GM12874 (cell line): ENCODE measurements at regions not wholly inside any gene's neighbourhood (a gene's known extent, or its start where the extent isn't known, plus 50 kb on each side); places are given as distances from the start of the nearest gene placed in this dataset.
A peak's percentile ranks its signal among the peaks of the same experiment; 100 is the strongest.

Source experiments
- CTCF ChIP-seq: IDR thresholded peaks from 2 replicates; pipeline ENCODE4 v1.5.1; 2011; ENCODE audit warnings: low read depth, mild to moderate bottlenecking, control low read depth, low read length, moderate library complexity; ENCODE audit not compliant: insufficient read depth

GRCh38 chr6:141203902-141204575 lies 928.7 kb upstream of the GJE1 start:
- no peak for TF ChIP-seq CTCF

- no peak for TF ChIP-seq CTCF
These were observed 930.1 kb upstream of the GJE1 start for GRCh38 chr6:141202626-141203025.

GRCh38 chr6:141199074-141199473 lies 933.7 kb upstream of the GJE1 start:
- no peak for TF ChIP-seq CTCF

- 0 out of 2 replicates have a peak, but pooled peaks have one; percentile 13 for TF ChIP-seq CTCF
These were observed 937.4 kb upstream of the GJE1 start for GRCh38 chr6:141195251-141195832.

GRCh38 chr6:141183368-141183767 lies 949.4 kb upstream of the GJE1 start:
- no peak for TF ChIP-seq CTCF

GRCh38 chr6:141174932-141175331 lies 957.8 kb upstream of the GJE1 start:
- no peak for TF ChIP-seq CTCF

- no peak for TF ChIP-seq CTCF
These were observed 959.2 kb upstream of the GJE1 start for GRCh38 chr6:141173529-141173928.
